ENCODE measurements at regions not wholly inside any gene's neighbourhood (a gene's known extent, or its start where the extent isn't known, plus 50 kb on each side); places are given as distances from the start of the nearest gene placed in this dataset.

DNA sequence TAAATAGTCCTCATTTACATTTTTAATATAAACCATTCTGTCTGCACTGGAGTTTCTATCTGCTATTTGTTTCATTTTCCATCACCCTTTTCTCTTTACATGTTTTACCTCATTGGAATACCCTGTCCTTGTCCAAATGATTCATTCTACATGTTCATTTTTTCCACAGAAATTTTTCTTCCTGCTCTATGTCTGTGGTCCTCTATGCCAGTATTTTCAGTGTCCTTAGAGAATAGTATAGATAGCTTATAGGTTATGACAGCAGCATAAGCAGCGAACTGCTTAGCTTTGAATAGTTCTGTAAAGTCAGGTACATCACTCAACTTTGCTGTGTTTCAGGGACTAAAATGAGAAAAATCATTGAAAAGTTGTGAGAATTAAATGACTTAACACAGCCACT, 742.3 kb upstream of the CBLB start:
- 45 to 59% methylated on average over 1 of the region's 1 CpG for WGBS, 2 donors
- no peak for ATAC-seq
- Histone ChIP-seq H3K4me3 (no peak overlapping the region), H3K27me3 (no peaks in the 10 kb centered on the region), H3K9me3 (no peaks in the 10 kb centered on the region), H3K36me3 (replicated peaks in 1 of 2; ENCODE audit: insufficient read depth in 1 of 2, low read depth in 2 of 2) (no peaks in the 10 kb centered on the region), H3K27ac (no peak overlapping the region), H3K4me1 (no peaks in the 10 kb centered on the region)
- DNase-seq, result no peak
- TF ChIP-seq POLR2A (IDR thresholded peaks at IDR 0.05), result no peak
- TF ChIP-seq, protein P1, sequence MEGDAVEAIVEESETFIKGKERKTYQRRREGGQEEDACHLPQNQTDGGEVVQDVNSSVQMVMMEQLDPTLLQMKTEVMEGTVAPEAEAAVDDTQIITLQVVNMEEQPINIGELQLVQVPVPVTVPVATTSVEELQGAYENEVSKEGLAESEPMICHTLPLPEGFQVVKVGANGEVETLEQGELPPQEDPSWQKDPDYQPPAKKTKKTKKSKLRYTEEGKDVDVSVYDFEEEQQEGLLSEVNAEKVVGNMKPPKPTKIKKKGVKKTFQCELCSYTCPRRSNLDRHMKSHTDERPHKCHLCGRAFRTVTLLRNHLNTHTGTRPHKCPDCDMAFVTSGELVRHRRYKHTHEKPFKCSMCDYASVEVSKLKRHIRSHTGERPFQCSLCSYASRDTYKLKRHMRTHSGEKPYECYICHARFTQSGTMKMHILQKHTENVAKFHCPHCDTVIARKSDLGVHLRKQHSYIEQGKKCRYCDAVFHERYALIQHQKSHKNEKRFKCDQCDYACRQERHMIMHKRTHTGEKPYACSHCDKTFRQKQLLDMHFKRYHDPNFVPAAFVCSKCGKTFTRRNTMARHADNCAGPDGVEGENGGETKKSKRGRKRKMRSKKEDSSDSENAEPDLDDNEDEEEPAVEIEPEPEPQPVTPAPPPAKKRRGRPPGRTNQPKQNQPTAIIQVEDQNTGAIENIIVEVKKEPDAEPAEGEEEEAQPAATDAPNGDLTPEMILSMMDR (IDR thresholded peaks at IDR 0.05), result no peak
- intact Hi-C loops (cut with DNase I), result no loop called here

DNA sequence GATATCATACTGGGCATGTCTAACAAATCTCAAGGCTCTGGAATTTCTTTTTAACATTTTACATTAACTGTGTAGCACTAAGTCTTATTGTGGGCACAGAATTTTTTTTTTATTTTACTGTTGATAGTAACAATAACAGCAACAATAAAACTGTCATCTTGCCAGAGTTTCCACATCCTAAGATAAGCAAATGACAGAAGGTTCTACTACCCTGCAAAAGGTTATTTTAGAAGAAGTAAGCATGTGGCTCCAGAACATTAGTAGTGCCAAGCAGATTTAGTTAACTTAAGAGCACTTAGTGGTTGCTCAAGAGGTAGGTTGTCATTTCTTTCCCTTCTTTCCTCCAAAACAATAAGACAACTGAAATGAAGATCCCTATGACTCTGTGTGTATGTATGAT, 743.0 kb upstream of the CBLB start:
- no peaks in the 10 kb centered on the region for H3K9me3 ChIP-seq
- no peak for DNase-seq
- ATAC-seq, result no peak
- intact Hi-C loops (cut with DNase I), result no loop called here
- no peaks in the 10 kb centered on the region for H3K36me3 ChIP-seq (replicated peaks in 1 of 2; ENCODE audit: insufficient read depth in 1 of 2, low read depth in 2 of 2)
- H3K27me3 ChIP-seq, result no peaks in the 10 kb centered on the region
- no peak for TF ChIP-seq POLR2A (IDR thresholded peaks at IDR 0.05)
- TF ChIP-seq, protein P1 (IDR thresholded peaks at IDR 0.05), result no peak
- H3K4me3 ChIP-seq, result no peak overlapping the region
- no peak overlapping the region for H3K27ac ChIP-seq
- no peaks in the 10 kb centered on the region for H3K4me1 ChIP-seq

DNA sequence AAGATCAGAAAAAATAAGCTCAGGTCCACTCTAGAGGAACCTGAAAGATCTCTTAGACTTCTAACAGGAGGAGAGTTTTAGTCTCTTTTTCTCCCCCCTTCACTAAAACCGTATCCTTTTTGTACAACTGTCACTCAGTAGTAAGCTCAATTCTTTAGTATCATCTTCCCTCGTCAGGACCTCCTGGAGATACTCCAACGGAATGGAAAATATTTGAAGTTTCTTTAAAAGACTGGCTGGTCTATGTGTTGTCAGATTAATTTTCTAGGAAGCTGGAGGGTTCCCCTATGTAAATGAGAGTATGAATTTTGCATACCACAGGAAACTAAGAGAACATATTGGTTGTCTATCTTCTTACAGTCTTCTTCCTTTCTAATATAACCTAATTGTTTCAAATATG, 747.7 kb upstream of the CBLB start:
- Histone ChIP-seq H3K27ac (no peak overlapping the region), H3K9me3 (no peaks in the 10 kb centered on the region), H3K36me3 (replicated peaks in 1 of 2; ENCODE audit: insufficient read depth in 1 of 2, low read depth in 2 of 2) (no peaks in the 10 kb centered on the region), H3K4me1 (no peaks in the 10 kb centered on the region), H3K4me3 (no peak overlapping the region), H3K27me3 (no peaks in the 10 kb centered on the region)
- 41 to 63% methylated on average over 3 of the region's 3 CpGs for WGBS, 2 donors
- DNase-seq (no peak), ATAC-seq (no peak)
- intact Hi-C loops (cut with DNase I), result no loop called here
- TF ChIP-seq POLR2A (IDR thresholded peaks at IDR 0.05), result no peak
- TF ChIP-seq, protein P1 (IDR thresholded peaks at IDR 0.05), result no peak

DNA sequence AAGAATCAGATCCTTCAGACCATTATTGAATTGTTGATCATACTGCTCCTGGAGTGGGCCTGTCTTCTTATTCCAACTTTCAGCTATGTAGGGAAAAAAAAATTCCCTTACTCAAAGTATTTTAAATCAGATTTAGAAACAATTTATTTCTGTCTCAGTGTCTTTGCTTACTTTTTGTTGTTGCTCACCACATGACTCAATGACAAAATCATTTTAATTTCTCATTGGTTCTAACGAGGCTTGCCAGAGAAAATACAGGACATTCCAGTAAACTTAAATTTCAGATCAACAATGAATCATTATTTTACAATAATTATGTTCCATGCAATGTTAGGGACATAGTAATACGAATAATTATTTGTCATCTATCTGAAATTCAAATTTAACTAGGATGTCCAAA, 748.5 kb upstream of the CBLB start:
- no peaks in the 10 kb centered on the region for H3K4me1 ChIP-seq
- no peak overlapping the region for H3K4me3 ChIP-seq
- H3K27ac ChIP-seq, result no peak overlapping the region
- TF ChIP-seq, protein P1 (IDR thresholded peaks at IDR 0.05), result no peak
- TF ChIP-seq POLR2A (IDR thresholded peaks at IDR 0.05), result no peak
- ATAC-seq (no peak), DNase-seq (no peak)
- 58 to 65% methylated on average over 2 of the region's 2 CpGs for WGBS, 2 donors
- H3K36me3 ChIP-seq (replicated peaks in 1 of 2; ENCODE audit: insufficient read depth in 1 of 2, low read depth in 2 of 2), result no peaks in the 10 kb centered on the region
- intact Hi-C loops (cut with DNase I), result no loop called here
- no peaks in the 10 kb centered on the region for H3K27me3 ChIP-seq
- no peaks in the 10 kb centered on the region for H3K9me3 ChIP-seq

DNA sequence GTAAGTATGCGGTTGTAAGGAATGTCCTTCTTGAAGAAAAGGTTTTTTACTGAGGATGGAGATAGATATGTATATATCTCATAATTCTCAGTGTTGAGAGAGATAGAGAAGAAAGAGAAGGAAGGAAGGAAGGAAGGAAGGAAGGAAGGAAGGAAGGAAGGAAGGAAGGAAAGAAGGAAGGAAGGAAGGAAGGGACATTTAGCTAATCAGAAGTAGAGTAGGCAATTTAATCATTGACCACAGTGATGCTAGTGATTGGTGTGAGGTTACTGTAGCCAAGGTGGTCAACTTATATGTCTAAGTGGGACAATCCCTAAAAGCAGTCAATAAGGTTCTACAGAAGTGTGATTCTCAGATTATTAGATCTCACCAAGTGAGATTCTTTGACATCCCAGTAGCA, 751.8 kb upstream of the CBLB start:
- no peak overlapping the region for H3K4me3 ChIP-seq
- H3K4me1 ChIP-seq, result no peaks in the 10 kb centered on the region
- no peaks in the 10 kb centered on the region for H3K27me3 ChIP-seq
- no peaks in the 10 kb centered on the region for H3K36me3 ChIP-seq (replicated peaks in 1 of 2; ENCODE audit: insufficient read depth in 1 of 2, low read depth in 2 of 2)
- WGBS, 2 donors, result 73 to 94% methylated on average over 1 of the region's 1 CpG
- ATAC-seq (no peak), DNase-seq (no peak)
- intact Hi-C loops (cut with DNase I), result no loop called here
- no peaks in the 10 kb centered on the region for H3K9me3 ChIP-seq
- no peak for TF ChIP-seq POLR2A (IDR thresholded peaks at IDR 0.05)
- H3K27ac ChIP-seq, result no peak overlapping the region

All from body of pancreas (tissue), 4 donors.